ENCODE measurements at regions not wholly inside any gene's neighbourhood (a gene's known extent, or its start where the extent isn't known, plus 50 kb on each side); places are given as distances from the start of the nearest gene placed in this dataset.
A peak's percentile ranks its signal among the peaks of the same experiment; 100 is the strongest.

DNA sequence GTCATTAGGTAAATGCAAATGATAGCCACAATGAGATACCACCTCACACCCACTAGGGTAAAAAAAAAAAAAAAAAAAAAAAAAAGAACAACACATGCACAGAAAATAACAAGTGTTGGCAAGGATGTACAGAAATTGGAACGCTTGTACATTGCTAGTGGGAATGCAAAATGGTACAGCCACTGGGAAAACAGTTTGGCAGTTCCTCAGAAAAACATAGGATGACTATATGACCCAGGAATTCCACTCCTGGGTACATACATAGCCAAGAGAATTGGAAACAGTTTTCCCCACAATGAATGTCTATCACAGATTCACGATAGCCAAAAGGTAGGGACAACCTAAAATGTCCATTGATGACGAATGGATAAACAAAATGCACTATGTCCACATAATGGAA is 161.3 kb upstream of the MAMLD1 start:
- H3K79me1 ChIP-seq (ENCODE audit: low read length) = no peaks in the 10 kb centered on the region
- H3K79me2 ChIP-seq (ENCODE audit: control insufficient read depth, insufficient read depth, low read length) = no peaks in the 10 kb centered on the region
- H3K18ac ChIP-seq (ENCODE audit: low read length) = no peak overlapping the region
- H2BK5ac ChIP-seq (ENCODE audit: low read length) = no peak overlapping the region
- no peak overlapping the region for H2BK15ac ChIP-seq (replicated peaks; ENCODE audit: low read depth)
- H3K23ac ChIP-seq (ENCODE audit: low read length) = no peak overlapping the region
- no peaks in the 10 kb centered on the region for H3K27me3 ChIP-seq (ENCODE audit: insufficient read depth, low read length, poor library complexity)
- H3K36me3 ChIP-seq (ENCODE audit: control insufficient read depth, insufficient read depth, low read length) = no peaks in the 10 kb centered on the region
- WGBS (ENCODE audit: extremely low coverage, insufficient coverage, low lambda C conversion rate) = no CpG with 5 or more reads among the region's 3 CpGs
- no peak overlapping the region for H2BK120ac ChIP-seq (ENCODE audit: low read depth, low read length)
- no peak overlapping the region for H3K4me2 ChIP-seq (ENCODE audit: low read length)
- no peak overlapping the region for H2AK5ac ChIP-seq (ENCODE audit: low read length)
- no peak overlapping the region for H4K5ac ChIP-seq (ENCODE audit: low read length)
- H3K27ac ChIP-seq (ENCODE audit: low read depth, low read length) = no peak overlapping the region
- H3K4me1 ChIP-seq (ENCODE audit: control insufficient read depth, low read depth, low read length) = no peaks in the 10 kb centered on the region
- no peak overlapping the region for H4K8ac ChIP-seq (ENCODE audit: low read depth, low read length)
- H3K4ac ChIP-seq (ENCODE audit: low read depth, low read length) = no peak overlapping the region
- no peak for DNase-seq
- H3K9ac ChIP-seq (ENCODE audit: low read length) = no peak overlapping the region
- no peak overlapping the region for H3K56ac ChIP-seq (ENCODE audit: low read length)
- no peak overlapping the region for H3K4me3 ChIP-seq (ENCODE audit: low read length)

DNA sequence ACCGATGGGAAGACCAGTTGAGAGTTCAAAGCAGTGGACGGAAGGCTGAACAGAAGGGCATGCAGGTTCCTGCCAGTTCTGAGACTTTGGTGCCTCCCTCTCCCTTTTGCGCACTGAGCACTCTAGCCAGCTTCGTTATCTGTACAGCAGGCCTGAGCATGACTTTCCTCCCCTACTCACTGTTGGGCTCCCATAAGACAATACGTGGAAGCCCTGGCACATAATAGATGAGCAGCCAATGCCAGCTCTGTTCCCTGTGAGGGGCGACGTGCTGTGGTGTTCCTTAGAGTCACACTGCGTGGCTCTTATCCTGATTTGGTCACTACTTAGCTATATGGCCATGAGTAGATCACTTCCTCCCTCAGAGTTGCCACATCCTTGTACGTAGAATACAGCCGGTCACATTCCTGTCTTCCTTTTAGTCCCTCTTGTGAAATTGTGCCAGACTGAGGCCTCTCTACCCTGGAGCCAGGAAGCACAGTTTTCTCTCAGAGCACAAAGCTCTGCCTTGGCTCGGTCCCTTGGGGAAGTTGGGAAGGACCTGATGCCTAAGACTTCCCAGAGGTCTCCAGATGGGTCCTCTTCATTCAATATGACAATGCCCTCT is 160.4 kb upstream of the MAMLD1 start:
- Histone ChIP-seq H3K4me3 (ENCODE audit: low read length) (no peak overlapping the region), H2AK5ac (ENCODE audit: low read length) (no peak overlapping the region)

DNA sequence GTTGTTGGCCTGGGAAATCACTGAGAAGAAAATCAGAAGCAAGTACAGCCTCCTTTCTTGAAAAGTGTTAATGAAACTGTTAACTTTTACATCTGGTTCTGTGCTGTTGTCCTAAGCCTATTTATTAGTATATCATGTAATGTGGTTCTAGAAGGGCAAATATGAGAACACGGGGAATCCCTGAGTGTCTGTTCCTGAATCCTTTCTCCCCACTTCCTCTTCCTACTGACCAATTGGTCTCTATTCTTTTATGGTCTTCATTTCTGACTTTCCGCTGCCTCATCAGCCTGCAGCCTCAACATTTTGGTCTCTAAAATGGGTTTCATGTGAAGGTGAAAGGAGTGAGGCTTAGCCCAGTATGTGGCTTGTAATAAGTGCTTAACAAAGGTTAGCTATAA is 159.9 kb upstream of the MAMLD1 start:
- Histone ChIP-seq H2BK5ac (ENCODE audit: low read length) (no peak overlapping the region), H3K4me1 (ENCODE audit: control insufficient read depth, low read depth, low read length) (no peaks in the 10 kb centered on the region), H4K8ac (ENCODE audit: low read depth, low read length) (no peak overlapping the region), H2AK5ac (ENCODE audit: low read length) (no peak overlapping the region), H3K9ac (ENCODE audit: low read length) (no peak overlapping the region), H3K56ac (ENCODE audit: low read length) (no peak overlapping the region), H3K23ac (ENCODE audit: low read length) (no peak overlapping the region), H3K4me3 (ENCODE audit: low read length) (no peak overlapping the region), H4K5ac (ENCODE audit: low read length) (no peak overlapping the region), H3K79me1 (ENCODE audit: low read length) (no peaks in the 10 kb centered on the region), H3K36me3 (ENCODE audit: control insufficient read depth, insufficient read depth, low read length) (no peaks in the 10 kb centered on the region), H3K27ac (ENCODE audit: low read depth, low read length) (no peak overlapping the region), H3K27me3 (ENCODE audit: insufficient read depth, low read length, poor library complexity) (no peaks in the 10 kb centered on the region), H3K4me2 (ENCODE audit: low read length) (no peak overlapping the region), H3K18ac (ENCODE audit: low read length) (no peak overlapping the region), H2BK120ac (ENCODE audit: low read depth, low read length) (no peak overlapping the region), H3K79me2 (ENCODE audit: control insufficient read depth, insufficient read depth, low read length) (no peaks in the 10 kb centered on the region), H3K4ac (ENCODE audit: low read depth, low read length) (no peak overlapping the region), H2BK15ac (replicated peaks; ENCODE audit: low read depth) (no peak overlapping the region)
- no CpG with 5 or more reads among the region's 2 CpGs for WGBS (ENCODE audit: extremely low coverage, insufficient coverage, low lambda C conversion rate)
- no peak for DNase-seq

More for the DNA sequence above, 160.4 kb upstream of the MAMLD1 start:
- Histone ChIP-seq H3K4me2 (ENCODE audit: low read length) (no peak overlapping the region), H3K36me3 (ENCODE audit: control insufficient read depth, insufficient read depth, low read length) (no peaks in the 10 kb centered on the region), H3K9ac (ENCODE audit: low read length) (no peak overlapping the region), H3K4ac (ENCODE audit: low read depth, low read length) (no peak overlapping the region), H2BK15ac (replicated peaks; ENCODE audit: low read depth) (no peak overlapping the region), H3K18ac (ENCODE audit: low read length) (no peak overlapping the region), H2BK5ac (ENCODE audit: low read length) (no peak overlapping the region), H3K27ac (ENCODE audit: low read depth, low read length) (no peak overlapping the region), H3K56ac (ENCODE audit: low read length) (no peak overlapping the region), H3K4me1 (ENCODE audit: control insufficient read depth, low read depth, low read length) (no peaks in the 10 kb centered on the region), H4K5ac (ENCODE audit: low read length) (no peak overlapping the region), H4K8ac (ENCODE audit: low read depth, low read length) (no peak overlapping the region), H3K27me3 (ENCODE audit: insufficient read depth, low read length, poor library complexity) (no peaks in the 10 kb centered on the region), H2BK120ac (ENCODE audit: low read depth, low read length) (no peak overlapping the region), H3K79me1 (ENCODE audit: low read length) (no peaks in the 10 kb centered on the region), H3K79me2 (ENCODE audit: control insufficient read depth, insufficient read depth, low read length) (no peaks in the 10 kb centered on the region), H3K23ac (ENCODE audit: low read length) (no peak overlapping the region)
- no CpG with 5 or more reads among the region's 11 CpGs for WGBS (ENCODE audit: extremely low coverage, insufficient coverage, low lambda C conversion rate)
- DNase-seq = no peak

DNA sequence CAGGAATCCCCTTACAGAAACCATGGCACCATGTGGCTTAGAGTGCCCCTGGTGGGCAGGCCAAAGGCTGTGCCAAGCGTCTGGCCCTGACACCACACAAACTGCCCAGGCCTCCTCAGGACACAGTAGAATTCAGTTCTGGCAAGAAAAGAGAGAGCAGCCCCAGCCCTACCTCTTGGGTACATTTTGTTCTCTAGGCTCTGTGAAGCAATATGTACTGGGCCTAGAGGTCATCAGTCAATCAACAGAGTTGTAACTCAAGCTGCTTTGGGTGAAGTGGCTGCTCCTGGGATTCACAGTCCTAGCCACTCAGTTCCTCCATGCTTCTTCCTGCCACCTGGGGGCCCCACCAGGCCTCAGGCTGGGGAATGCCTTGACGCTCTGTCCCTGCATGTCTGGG is 158.1 kb upstream of the MAMLD1 start:
- H3K27ac ChIP-seq (ENCODE audit: low read depth, low read length) = no peak overlapping the region
- H3K4me2 ChIP-seq (ENCODE audit: low read length) = no peak overlapping the region
- no peak overlapping the region for H2BK120ac ChIP-seq (ENCODE audit: low read depth, low read length)
- no peak overlapping the region for H3K56ac ChIP-seq (ENCODE audit: low read length)
- H3K36me3 ChIP-seq (ENCODE audit: control insufficient read depth, insufficient read depth, low read length) = no peaks in the 10 kb centered on the region
- H3K4ac ChIP-seq (ENCODE audit: low read depth, low read length) = no peak overlapping the region
- no peak overlapping the region for H3K4me3 ChIP-seq (ENCODE audit: low read length)
- H2BK5ac ChIP-seq (ENCODE audit: low read length) = no peak overlapping the region
- no peak overlapping the region for H2BK15ac ChIP-seq (replicated peaks; ENCODE audit: low read depth)
- H3K27me3 ChIP-seq (ENCODE audit: insufficient read depth, low read length, poor library complexity) = no peaks in the 10 kb centered on the region
- no peak overlapping the region for H4K8ac ChIP-seq (ENCODE audit: low read depth, low read length)
- WGBS (ENCODE audit: extremely low coverage, insufficient coverage, low lambda C conversion rate) = no CpG with 5 or more reads among the region's 2 CpGs
- no peak overlapping the region for H3K23ac ChIP-seq (ENCODE audit: low read length)
- no peak overlapping the region for H4K5ac ChIP-seq (ENCODE audit: low read length)
- no peak overlapping the region for H3K9ac ChIP-seq (ENCODE audit: low read length)
- H3K79me2 ChIP-seq (ENCODE audit: control insufficient read depth, insufficient read depth, low read length) = no peaks in the 10 kb centered on the region
- H3K18ac ChIP-seq (ENCODE audit: low read length) = no peak overlapping the region
- no peak overlapping the region for H2AK5ac ChIP-seq (ENCODE audit: low read length)
- DNase-seq = peak; percentile 7
- H3K79me1 ChIP-seq (ENCODE audit: low read length) = no peaks in the 10 kb centered on the region
- H3K4me1 ChIP-seq (ENCODE audit: control insufficient read depth, low read depth, low read length) = no peaks in the 10 kb centered on the region

DNA sequence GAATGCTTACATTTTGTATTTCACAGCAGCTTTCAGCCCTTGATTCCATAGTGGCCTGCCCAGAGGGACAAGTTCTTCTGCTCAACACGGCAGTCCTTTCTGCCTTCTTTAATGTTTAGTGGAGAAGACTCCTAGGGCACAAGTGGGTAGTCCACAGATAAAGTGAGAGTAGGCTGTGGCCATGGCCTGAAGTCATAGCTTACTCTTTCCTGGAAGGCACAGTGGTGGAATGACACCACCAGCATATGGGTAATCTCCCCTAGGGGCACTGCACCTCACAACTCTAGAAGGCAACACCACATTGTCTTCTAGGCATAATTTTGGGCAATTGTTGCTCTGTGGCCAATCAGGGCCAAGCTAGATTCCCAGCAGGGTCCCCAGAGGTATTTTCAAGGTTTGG is 155.4 kb upstream of the MAMLD1 start:
- no peak for DNase-seq
- Histone ChIP-seq H4K8ac (ENCODE audit: low read depth, low read length) (no peak overlapping the region), H3K4ac (ENCODE audit: low read depth, low read length) (no peak overlapping the region), H3K9ac (ENCODE audit: low read length) (no peak overlapping the region), H3K18ac (ENCODE audit: low read length) (no peak overlapping the region), H3K23ac (ENCODE audit: low read length) (no peak overlapping the region), H3K4me3 (ENCODE audit: low read length) (no peak overlapping the region), H3K4me2 (ENCODE audit: low read length) (no peak overlapping the region), H3K27ac (ENCODE audit: low read depth, low read length) (no peak overlapping the region), H2AK5ac (ENCODE audit: low read length) (no peak overlapping the region), H4K5ac (ENCODE audit: low read length) (no peak overlapping the region), H3K79me1 (ENCODE audit: low read length) (no peaks in the 10 kb centered on the region), H3K27me3 (ENCODE audit: insufficient read depth, low read length, poor library complexity) (no peaks in the 10 kb centered on the region), H3K4me1 (ENCODE audit: control insufficient read depth, low read depth, low read length) (no peaks in the 10 kb centered on the region), H2BK5ac (ENCODE audit: low read length) (no peak overlapping the region), H2BK15ac (replicated peaks; ENCODE audit: low read depth) (no peak overlapping the region), H3K36me3 (ENCODE audit: control insufficient read depth, insufficient read depth, low read length) (no peaks in the 10 kb centered on the region), H2BK120ac (ENCODE audit: low read depth, low read length) (no peak overlapping the region), H3K56ac (ENCODE audit: low read length) (no peak overlapping the region), H3K79me2 (ENCODE audit: control insufficient read depth, insufficient read depth, low read length) (no peaks in the 10 kb centered on the region)
- WGBS (ENCODE audit: extremely low coverage, insufficient coverage, low lambda C conversion rate) = no CpG with 5 or more reads among the region's 1 CpG

DNA sequence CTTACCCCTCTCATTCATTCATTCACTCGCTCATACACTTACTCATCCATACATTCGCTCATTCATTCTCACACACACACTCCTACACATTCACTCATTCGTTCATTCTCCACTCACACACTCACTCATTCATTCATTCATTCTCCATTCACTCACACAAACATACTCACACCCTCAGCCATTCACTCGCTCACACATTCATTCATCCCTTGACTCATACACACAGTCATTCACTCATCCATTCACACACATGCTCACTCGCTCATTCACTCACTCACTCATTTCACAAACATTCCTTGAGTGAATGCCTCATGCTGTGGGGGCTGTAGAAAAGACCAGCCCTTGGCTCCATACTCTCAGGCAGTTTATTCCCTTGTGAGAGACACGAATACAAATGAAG is 151.1 kb upstream of the MAMLD1 start:
- H3K4me1 ChIP-seq (ENCODE audit: control insufficient read depth, low read depth, low read length) = no peaks in the 10 kb centered on the region
- H3K36me3 ChIP-seq (ENCODE audit: control insufficient read depth, insufficient read depth, low read length) = no peaks in the 10 kb centered on the region
- H3K56ac ChIP-seq (ENCODE audit: low read length) = no peak overlapping the region
- peak; percentile 13 for DNase-seq
- no peak overlapping the region for H3K9ac ChIP-seq (ENCODE audit: low read length)
- H2BK15ac ChIP-seq (replicated peaks; ENCODE audit: low read depth) = no peak overlapping the region
- no peak overlapping the region for H2AK5ac ChIP-seq (ENCODE audit: low read length)
- no peaks in the 10 kb centered on the region for H3K79me2 ChIP-seq (ENCODE audit: control insufficient read depth, insufficient read depth, low read length)
- no peak overlapping the region for H4K8ac ChIP-seq (ENCODE audit: low read depth, low read length)
- no peak overlapping the region for H3K23ac ChIP-seq (ENCODE audit: low read length)
- no peak overlapping the region for H3K4me2 ChIP-seq (ENCODE audit: low read length)
- no peak overlapping the region for H3K18ac ChIP-seq (ENCODE audit: low read length)
- WGBS (ENCODE audit: extremely low coverage, insufficient coverage, low lambda C conversion rate) = 100% methylated on average over 3 of the region's 6 CpGs
- no peaks in the 10 kb centered on the region for H3K79me1 ChIP-seq (ENCODE audit: low read length)
- no peak overlapping the region for H3K4ac ChIP-seq (ENCODE audit: low read depth, low read length)
- no peak overlapping the region for H3K27ac ChIP-seq (ENCODE audit: low read depth, low read length)
- H3K4me3 ChIP-seq (ENCODE audit: low read length) = no peak overlapping the region
- H2BK120ac ChIP-seq (ENCODE audit: low read depth, low read length) = no peak overlapping the region
- H3K27me3 ChIP-seq (ENCODE audit: insufficient read depth, low read length, poor library complexity) = no peaks in the 10 kb centered on the region
- H2BK5ac ChIP-seq (ENCODE audit: low read length) = no peak overlapping the region
- H4K5ac ChIP-seq (ENCODE audit: low read length) = no peak overlapping the region
